SH-SY5Y (cell line): ENCODE measurements at regions not wholly inside any gene's neighbourhood (a gene's known extent, or its start where the extent isn't known, plus 50 kb on each side); places are given as distances from the start of the nearest gene placed in this dataset.

ENCODE experiments used
- GATA2 ChIP-seq: IDR thresholded peaks from 2 replicates; pipeline ENCODE4 v1.6.1; 2011; ENCODE audit warnings: mild to moderate bottlenecking, low read depth, low read length
- GATA3 ChIP-seq: IDR thresholded peaks from 2 replicates; pipeline ENCODE4 v1.6.1; 2011; ENCODE audit warnings: low read depth, mild to moderate bottlenecking, low read length, moderate library complexity

DNA sequence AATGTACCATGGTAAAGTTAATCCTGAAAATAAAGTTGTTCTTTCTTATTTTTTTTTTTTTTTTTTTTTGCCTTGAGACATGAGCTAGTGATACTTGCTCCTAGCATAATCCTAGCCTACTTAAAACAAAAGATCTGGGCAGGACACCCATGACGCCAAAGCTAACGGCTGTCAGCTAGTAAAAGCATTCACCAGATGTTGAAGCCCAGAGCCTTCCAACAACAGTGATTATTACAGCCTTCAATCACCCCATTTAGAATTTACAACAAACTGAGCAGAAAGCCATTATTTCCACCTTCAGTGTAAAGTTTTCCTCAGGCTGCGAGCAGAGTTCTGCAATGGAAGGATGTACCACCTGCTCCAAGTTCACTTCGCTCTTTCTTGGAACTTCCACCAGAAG, 259.5 kb downstream of the SP3 start:
- no peak for TF ChIP-seq GATA2
- TF ChIP-seq GATA3, result no peak
